ENCODE measurements at regions not wholly inside any gene's neighbourhood (a gene's known extent, or its start where the extent isn't known, plus 50 kb on each side); places are given as distances from the start of the nearest gene placed in this dataset.

GRCh38 chr5:8233479-8233878 lies 364.5 kb downstream of the MTRR start:
- no peak for TF ChIP-seq CTCF (IDR thresholded peaks at IDR 0.05; ENCODE audit: control extremely low read depth, extremely low read depth)
- H3K9ac ChIP-seq (ENCODE audit: insufficient read depth in 1 of 2, low read length in 2 of 2), result no peak overlapping the region
- H3K36me3 ChIP-seq (ENCODE audit: control insufficient read depth in 4 of 4, insufficient read depth in 4 of 4, low read length in 4 of 4), result no peaks in the 10 kb centered on the region
- H3K9me3 ChIP-seq (ENCODE audit: control insufficient read depth in 4 of 4, insufficient read depth in 3 of 4, low read length in 3 of 4), result peaks cover 0 to 5% (median 0%) of the 10 kb centered on the region in 4 donors
- no peak for ATAC-seq (ENCODE audit: insufficient read depth, low FRiP score)
- H3K4me1 ChIP-seq (ENCODE audit: control insufficient read depth in 5 of 5, insufficient read depth in 5 of 5, low read length in 5 of 5), result peaks cover 0 to 6% (median 0%) of the 10 kb centered on the region in 5 donors
- DNase-seq, result no peak
- H3K4me3 ChIP-seq, result no peak overlapping the region
- no peaks in the 10 kb centered on the region for H3K27me3 ChIP-seq (ENCODE audit: control insufficient read depth in 3 of 3, insufficient read depth in 3 of 3, low read length in 2 of 3)
- H3K27ac ChIP-seq (ENCODE audit: low read depth in 1 of 2, low read length in 1 of 2), result no peak overlapping the region

DNA sequence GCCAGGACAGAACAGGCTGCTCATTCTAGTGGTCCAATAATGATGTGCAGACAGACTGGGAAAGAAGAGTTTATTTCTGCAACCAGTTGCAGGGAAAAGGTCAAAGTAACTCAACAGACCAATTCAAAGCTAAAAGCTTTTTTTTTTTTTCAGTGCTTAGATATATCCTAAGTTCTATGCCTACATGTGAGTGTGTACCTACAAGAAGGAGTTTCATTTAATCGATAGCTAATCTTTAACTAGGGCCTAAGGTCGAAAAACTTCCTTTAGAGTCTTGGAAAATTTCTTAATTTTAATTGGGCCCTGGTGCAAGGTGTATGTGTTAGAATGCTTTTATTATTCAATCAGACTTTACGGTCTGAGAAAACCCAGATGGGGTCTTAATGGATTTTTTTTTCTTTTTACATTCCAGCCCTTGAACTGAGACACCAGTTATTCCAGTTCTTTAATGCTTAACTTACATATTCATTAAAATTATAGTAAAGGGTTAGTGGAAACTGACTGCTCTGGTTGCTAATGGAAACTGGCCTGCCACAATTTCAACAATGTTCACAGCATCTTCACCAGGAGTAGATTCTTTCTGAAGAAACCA lies 365.3 kb downstream of the MTRR start:
- H3K27ac ChIP-seq (ENCODE audit: low read depth in 1 of 2, low read length in 1 of 2), result no peak overlapping the region
- H3K9me3 ChIP-seq (ENCODE audit: control insufficient read depth in 4 of 4, insufficient read depth in 3 of 4, low read length in 3 of 4), result peaks cover 0 to 5% (median 0%) of the 10 kb centered on the region in 4 donors
- no peak for ATAC-seq (ENCODE audit: insufficient read depth, low FRiP score)
- no peak for DNase-seq
- H3K9ac ChIP-seq (ENCODE audit: insufficient read depth in 1 of 2, low read length in 2 of 2), result no peak overlapping the region
- 59 to 79% methylated on average over 3 of the region's 3 CpGs for WGBS, 2 donors
- H3K36me3 ChIP-seq (ENCODE audit: control insufficient read depth in 4 of 4, insufficient read depth in 4 of 4, low read length in 4 of 4), result no peaks in the 10 kb centered on the region
- no peak overlapping the region for H3K4me3 ChIP-seq
- peaks cover 0 to 4% (median 0%) of the 10 kb centered on the region in 5 donors for H3K4me1 ChIP-seq (ENCODE audit: control insufficient read depth in 5 of 5, insufficient read depth in 5 of 5, low read length in 5 of 5)
- no peaks in the 10 kb centered on the region for H3K27me3 ChIP-seq (ENCODE audit: control insufficient read depth in 3 of 3, insufficient read depth in 3 of 3, low read length in 2 of 3)
- no peak for TF ChIP-seq CTCF (IDR thresholded peaks at IDR 0.05; ENCODE audit: control extremely low read depth, extremely low read depth)

DNA sequence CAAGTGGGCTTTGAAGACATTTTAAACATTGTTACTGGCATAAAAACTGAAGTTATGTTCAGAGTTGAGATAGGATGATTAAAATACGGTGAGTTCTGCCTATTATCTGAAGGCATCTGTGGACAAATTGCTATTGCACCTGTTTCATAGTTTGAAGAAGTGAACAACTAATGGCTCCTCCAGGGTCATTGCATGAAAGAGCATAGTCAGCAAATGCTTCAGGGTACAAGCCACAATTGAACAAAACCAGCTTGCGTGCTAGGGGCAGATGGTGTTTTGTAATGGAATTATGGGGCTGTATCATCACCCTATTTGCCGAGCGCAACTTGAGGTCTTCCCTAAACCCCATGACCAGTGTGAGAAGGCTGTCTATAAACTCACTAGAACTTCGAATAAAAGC lies 369.1 kb downstream of the MTRR start:
- H3K27me3 ChIP-seq (ENCODE audit: control insufficient read depth in 3 of 3, insufficient read depth in 3 of 3, low read length in 2 of 3), result no peaks in the 10 kb centered on the region
- ATAC-seq (ENCODE audit: insufficient read depth, low FRiP score) (no peak), DNase-seq (no peak)
- no peak overlapping the region for H3K27ac ChIP-seq (ENCODE audit: low read depth in 1 of 2, low read length in 1 of 2)
- no peak overlapping the region for H3K4me3 ChIP-seq
- no peak overlapping the region for H3K9ac ChIP-seq (ENCODE audit: insufficient read depth in 1 of 2, low read length in 2 of 2)
- no peaks in the 10 kb centered on the region for H3K36me3 ChIP-seq (ENCODE audit: control insufficient read depth in 4 of 4, insufficient read depth in 4 of 4, low read length in 4 of 4)
- no peak for TF ChIP-seq CTCF (IDR thresholded peaks at IDR 0.05; ENCODE audit: control extremely low read depth, extremely low read depth)
- WGBS, 2 donors, result 91 to 94% methylated on average over 5 of the region's 5 CpGs
- no peaks in the 10 kb centered on the region for H3K9me3 ChIP-seq (ENCODE audit: control insufficient read depth in 4 of 4, insufficient read depth in 3 of 4, low read length in 3 of 4)
- H3K4me1 ChIP-seq (ENCODE audit: control insufficient read depth in 5 of 5, insufficient read depth in 5 of 5, low read length in 5 of 5), result no peaks in the 10 kb centered on the region

DNA sequence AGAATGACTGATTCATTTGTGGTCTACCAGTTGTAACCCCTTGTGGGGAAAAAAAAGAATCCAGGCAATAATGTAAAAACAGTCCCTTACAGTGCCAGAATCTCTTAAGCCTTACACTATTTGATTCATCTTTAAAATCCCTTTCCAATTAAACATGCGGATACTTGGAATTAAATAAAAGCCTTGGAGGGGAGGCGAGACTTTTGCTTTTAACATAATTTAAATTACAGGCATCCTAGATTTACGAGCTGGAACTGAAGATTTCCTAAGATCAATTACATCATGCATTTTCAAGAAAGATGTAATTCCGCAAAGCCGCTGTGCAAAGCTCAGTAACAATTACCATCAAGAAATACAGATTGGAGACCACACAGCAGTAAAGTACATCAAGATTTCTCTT lies 370.2 kb downstream of the MTRR start:
- H3K27me3 ChIP-seq (ENCODE audit: control insufficient read depth in 3 of 3, insufficient read depth in 3 of 3, low read length in 2 of 3), result no peaks in the 10 kb centered on the region
- no peaks in the 10 kb centered on the region for H3K36me3 ChIP-seq (ENCODE audit: control insufficient read depth in 4 of 4, insufficient read depth in 4 of 4, low read length in 4 of 4)
- no peak overlapping the region for H3K4me3 ChIP-seq
- no peak overlapping the region for H3K9ac ChIP-seq (ENCODE audit: insufficient read depth in 1 of 2, low read length in 2 of 2)
- peak in 2 of 3 donors; percentile 21 to 28 for DNase-seq
- no peak overlapping the region for H3K27ac ChIP-seq (ENCODE audit: low read depth in 1 of 2, low read length in 1 of 2)
- peaks cover 0 to 4% (median 0%) of the 10 kb centered on the region in 4 donors for H3K9me3 ChIP-seq (ENCODE audit: control insufficient read depth in 4 of 4, insufficient read depth in 3 of 4, low read length in 3 of 4)
- no peak for TF ChIP-seq CTCF (IDR thresholded peaks at IDR 0.05; ENCODE audit: control extremely low read depth, extremely low read depth)
- H3K4me1 ChIP-seq (ENCODE audit: control insufficient read depth in 5 of 5, insufficient read depth in 5 of 5, low read length in 5 of 5), result no peaks in the 10 kb centered on the region
- WGBS, 2 donors, result 76 to 88% methylated on average over 5 of the region's 5 CpGs
- ATAC-seq (ENCODE audit: insufficient read depth, low FRiP score), result no peak

Data from lung (tissue), 11 donors.